ENCODE measurements at regions not wholly inside any gene's neighbourhood (a gene's known extent, or its start where the extent isn't known, plus 50 kb on each side); places are given as distances from the start of the nearest gene placed in this dataset.

GRCh38 chr12:93177208-93178153, 200.2 kb upstream of the NUDT4 start:
- DNase-seq (ENCODE audit: low read depth) = no peak

GRCh38 chr12:93178154-93178878, 199.4 kb upstream of the NUDT4 start:
- no peak for DNase-seq (ENCODE audit: low read depth)

GRCh38 chr12:93179792-93180191, 197.9 kb upstream of the NUDT4 start:
- no peak for DNase-seq (ENCODE audit: low read depth)

- DNase-seq (ENCODE audit: low read depth) = no peak
These were observed 197.2 kb upstream of the NUDT4 start for GRCh38 chr12:93180566-93180965.

GRCh38 chr12:93181409-93181965, 196.2 kb upstream of the NUDT4 start:
- no peak for DNase-seq (ENCODE audit: low read depth)

DNA sequence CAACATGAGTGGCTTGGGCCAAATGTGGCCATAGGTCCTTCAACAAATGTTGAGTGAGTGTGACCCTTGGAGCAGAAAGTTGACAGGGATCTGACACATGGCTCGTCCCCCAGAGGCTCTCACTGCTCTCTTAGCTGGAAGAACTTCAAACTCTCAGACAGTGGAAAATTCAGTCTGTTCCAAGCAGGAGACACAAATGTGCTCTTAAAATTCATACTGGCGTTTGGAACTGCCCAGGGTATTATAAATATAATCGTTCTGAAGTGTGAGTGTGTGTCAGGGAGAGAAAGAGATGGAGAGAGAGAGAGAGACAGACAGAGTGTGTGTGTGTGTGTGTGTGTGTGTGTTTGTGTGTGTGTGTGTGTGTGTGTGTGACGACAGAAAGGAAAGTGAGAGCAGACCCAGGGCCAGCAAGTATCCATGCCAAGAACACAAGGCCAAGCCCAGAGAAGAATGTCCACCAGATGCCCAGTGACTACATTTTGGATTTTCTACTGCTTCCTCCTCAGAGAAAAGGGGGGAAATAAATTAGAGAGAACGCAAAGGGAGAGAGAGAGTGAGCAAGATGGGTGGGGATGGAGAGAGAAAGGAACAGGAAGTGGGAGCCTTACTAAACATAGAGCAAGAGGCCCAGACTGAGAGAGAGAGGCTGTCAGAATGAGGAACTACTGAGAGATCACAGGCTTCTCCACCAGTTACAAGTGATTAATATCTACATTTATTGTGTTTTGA, 193.6 kb upstream of the NUDT4 start:
- DNase-seq (ENCODE audit: low read depth) = no peak

DNA sequence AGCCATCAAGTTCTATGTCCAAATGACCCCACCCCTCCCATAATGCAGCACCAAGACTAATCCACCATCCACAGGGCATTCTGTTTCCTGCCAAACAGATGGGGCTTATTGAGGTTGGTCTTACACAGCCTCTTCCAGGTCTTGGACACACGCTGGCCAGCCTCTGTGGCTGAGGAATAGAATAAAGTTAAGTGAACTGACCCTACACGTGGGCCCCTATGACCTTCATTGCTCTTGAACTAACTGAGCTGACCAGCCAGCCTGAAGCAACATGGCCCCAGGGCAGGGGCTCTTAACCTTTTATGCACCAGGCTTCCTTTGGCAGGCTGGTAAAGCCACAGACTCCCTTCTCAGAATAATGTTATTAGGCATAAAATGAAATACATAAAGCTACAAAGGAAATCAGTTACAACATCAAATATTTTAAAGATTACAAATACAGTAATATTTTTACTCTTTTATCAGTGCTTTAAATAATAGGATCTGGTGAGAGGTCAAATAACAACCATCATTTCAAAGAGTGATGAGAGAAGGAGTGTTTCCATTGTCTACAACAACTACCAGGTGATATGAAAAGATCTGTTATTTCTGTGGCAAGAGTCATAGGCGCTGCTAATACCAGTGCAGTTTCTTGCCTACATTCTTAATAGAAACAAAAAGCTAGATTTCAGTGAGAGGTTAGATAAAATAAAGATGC, 192.9 kb upstream of the NUDT4 start:
- no peak for DNase-seq (ENCODE audit: low read depth)

DNA sequence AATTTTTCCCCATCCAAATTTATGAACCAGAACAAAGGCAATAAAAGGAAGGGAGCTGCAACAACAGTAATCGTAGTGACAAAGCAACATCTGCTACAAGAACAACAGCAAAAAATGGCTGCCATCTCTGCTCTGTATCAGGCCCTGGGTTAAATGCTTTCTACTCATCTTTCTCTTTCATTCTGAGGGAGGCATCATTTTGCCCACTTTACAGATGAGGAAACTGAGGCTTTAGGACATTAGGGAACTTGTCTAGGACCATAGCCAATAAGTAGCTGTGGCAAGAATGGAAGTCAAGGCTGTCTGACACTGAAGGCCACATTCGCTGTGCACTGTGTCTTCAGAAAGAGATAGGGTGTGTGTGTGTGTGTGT, 192.4 kb upstream of the NUDT4 start:
- no peak for DNase-seq (ENCODE audit: low read depth)

DNA sequence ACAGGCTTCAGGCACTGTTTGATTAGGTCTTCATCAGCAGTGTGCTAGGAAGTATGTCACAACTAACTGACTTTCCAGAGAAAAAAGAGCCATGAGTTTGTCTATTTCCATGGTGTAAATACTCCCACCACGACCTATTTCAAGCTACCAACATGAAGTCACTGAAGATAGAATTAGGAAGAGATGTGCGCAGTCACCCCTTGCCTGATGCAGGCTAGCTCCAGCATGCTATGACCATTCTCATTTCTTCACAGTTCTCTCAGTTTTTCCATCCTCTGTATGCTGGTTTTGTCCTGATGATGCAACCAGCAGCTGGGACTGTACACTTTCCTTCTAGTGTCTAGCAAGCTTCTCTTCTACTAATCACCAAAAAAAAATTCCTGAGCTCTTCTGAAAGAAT, 191.6 kb upstream of the NUDT4 start:
- no peak for DNase-seq (ENCODE audit: low read depth)

- no peak for DNase-seq (ENCODE audit: low read depth)
These were observed 191.1 kb upstream of the NUDT4 start for GRCh38 chr12:93186621-93187020.

DNA sequence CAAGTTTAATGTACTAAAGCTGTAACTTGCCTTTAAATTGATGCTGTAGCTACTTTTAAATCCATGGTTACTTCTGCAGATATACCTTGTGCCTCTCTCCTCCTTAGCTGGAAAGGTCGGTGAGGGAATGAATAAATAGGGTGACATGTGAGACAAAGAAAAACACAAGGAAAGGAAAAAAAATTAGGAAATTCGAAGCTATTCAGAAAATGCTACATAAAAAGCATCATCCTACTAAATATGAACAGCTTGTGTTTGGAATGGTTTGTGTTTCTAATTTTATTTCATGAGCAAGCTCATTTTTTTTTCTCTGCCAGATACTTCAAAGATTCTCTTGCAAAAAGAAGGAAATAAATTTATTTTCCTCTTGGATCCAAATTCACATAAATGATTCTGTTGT, 186.3 kb upstream of the NUDT4 start:
- no peak for DNase-seq (ENCODE audit: low read depth)

DNA sequence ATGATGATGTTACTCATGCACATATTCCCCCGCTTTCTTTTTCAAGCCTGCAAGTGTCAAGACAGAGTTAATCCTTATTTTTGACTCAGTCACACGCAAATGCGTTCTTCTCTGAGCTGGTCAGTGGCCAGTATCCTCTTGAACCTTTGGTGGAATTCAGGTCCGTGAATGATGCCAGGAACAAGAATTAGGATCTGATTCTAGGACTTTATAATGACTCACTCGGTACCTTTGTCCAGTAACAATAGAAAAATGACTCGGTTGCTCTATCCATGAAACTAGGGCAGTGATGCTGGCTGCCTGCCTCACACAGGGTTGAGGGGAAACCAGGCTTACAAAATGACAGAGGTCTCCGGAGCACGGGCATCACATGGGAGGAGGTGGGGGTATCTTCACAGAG, 185.8 kb upstream of the NUDT4 start:
- no peak for DNase-seq (ENCODE audit: low read depth)

- no peak for DNase-seq (ENCODE audit: low read depth)
These were observed 184.8 kb upstream of the NUDT4 start for GRCh38 chr12:93192878-93193277.

DNA sequence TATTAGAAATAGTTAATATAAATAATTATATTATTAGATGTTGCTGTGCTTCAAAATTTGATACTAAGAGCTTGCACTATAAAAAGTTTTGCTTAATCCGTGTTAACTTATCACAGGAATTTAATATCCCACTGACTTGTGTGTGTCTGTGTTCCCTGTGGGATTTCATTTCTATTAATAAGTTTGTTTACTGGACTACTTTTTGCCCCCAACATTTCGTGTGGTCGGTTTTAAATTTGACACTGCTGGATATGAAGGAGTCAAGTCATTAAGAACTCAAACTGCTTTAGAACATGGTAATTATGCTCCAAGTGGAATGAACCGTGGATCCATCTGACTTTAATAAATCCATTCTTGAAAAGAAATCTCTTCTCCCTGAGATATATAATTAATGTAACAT, 182.2 kb upstream of the NUDT4 start:
- DNase-seq (ENCODE audit: low read depth) = no peak

DNA sequence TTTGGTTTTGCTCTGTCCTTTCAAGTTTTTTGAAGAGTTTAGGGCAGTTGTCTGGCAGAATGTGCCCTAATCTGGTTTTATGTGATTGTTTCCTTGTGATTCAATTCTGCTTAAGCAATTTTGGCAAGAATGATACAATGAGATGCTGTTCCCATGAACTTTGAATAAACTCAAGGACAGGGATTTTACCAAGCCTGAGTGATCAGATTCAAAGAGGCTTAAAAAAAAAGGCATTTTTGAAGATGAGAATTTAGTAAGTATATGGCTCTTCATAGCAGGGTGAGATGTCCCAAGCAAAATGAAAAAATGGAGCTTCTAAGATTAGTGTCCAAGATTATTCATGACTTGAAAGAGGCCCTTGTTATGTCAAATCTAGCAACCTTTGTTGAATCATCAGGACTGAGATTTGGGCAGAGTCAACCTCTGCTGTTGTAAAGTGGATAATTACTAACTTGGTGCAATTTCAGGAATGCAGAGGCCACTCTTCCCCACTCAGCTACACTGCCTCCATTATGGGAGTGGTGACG, 180.6 kb upstream of the NUDT4 start:
- DNase-seq (ENCODE audit: low read depth) = no peak

- DNase-seq (ENCODE audit: low read depth) = no peak
These were observed 179.6 kb upstream of the NUDT4 start for GRCh38 chr12:93198086-93198485.

GRCh38 chr12:93199831-93200236, 177.9 kb upstream of the NUDT4 start:
- no peak for DNase-seq (ENCODE audit: low read depth)

DNA sequence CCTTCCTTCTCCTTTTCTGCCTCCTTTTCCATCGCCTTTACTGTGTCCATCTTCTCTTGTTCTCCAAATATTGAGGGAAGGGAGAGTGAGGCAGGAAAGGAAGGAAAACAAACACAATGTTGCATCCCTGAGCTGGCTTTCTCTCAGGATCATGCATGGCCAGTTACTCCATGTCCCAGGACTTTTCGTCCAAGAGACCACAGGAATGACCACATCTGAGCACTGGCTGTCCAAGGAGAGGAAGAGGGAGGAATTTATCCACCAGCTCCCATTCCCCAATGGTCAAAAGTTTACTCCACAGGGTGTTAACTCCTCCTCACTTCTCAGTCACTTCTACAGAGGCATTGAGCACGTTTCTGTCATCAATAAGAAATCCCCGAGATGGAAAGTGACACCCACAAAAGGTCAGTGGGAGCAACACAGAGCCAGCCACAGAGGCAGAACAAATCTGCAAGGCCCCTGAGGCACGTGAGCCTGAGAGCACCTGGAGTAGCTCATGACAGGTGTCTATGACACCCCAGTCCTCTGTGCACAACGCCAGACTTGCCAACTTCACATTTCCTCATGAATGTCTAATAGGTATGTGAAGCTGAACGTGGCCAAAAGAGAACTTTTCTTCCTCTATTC, 177.3 kb upstream of the NUDT4 start:
- no peak for DNase-seq (ENCODE audit: low read depth)

GRCh38 chr12:93201990-93202389, 175.7 kb upstream of the NUDT4 start:
- no peak for DNase-seq (ENCODE audit: low read depth)

DNA sequence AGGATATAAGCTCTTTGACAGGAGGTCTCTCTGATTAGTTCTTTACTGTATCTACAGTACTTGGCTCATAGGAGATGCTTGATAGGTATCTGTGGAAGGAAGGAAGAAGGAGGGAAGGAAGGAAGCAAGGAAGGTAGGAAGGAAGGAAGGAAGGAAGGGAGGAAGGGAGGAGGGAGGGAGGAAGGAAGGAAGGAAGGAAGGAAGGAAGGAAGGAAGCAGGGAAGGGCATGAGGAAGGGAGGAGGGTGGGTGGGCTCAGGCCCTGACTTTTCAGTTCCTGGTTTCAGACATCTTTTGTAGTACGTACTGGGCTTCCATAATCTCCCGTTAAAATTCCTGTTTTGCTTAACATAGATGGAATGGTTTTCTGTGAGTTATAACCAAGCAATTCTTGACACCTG, 175.0 kb upstream of the NUDT4 start:
- DNase-seq (ENCODE audit: low read depth) = no peak

DNA sequence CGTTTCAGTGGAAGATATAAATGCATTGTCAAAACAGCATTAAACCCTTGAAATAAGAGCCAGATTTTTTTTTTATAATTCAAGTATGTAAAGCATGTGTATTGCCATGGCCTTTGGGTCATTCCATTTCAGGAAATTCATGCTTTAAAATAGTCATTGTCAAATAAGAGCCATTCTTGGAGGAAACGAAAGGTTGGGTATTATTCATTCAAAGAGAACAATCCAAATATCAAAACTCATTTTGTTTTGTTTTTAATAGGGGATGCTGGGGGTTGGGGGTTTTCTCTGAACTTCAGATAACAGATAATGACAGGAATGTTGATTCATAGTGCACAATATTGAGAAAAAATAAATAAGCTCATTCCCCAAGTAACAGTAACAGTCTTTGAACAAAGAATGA, 174.4 kb upstream of the NUDT4 start:
- DNase-seq (ENCODE audit: low read depth) = no peak

Data from activated T-helper 9 cell treated with anti-CD3 and anti-CD28 coated beads, Interleukin-2, amount 50 U/mL, for 16 hours (primary cell).